Mammary epithelial cell (primary cell): ENCODE measurements at regions not wholly inside any gene's neighbourhood (a gene's known extent, or its start where the extent isn't known, plus 50 kb on each side); places are given as distances from the start of the nearest gene placed in this dataset.

Experiments used
- EZH2 ChIP-seq: IDR thresholded peaks from 2 replicates; pipeline ENCODE4 v1.6.1; 2012; ENCODE audit warnings: low read length, inconsistent platforms, borderline replicate concordance
- TF ChIP-seq, protein P1 (sequence below), 2 donors: IDR thresholded peaks in 1 of 2; conservative IDR thresholded peaks in 1 of 2; 2 replicates each; pipeline ENCODE4 v1.5.1; 2011 to 2012; ENCODE audit warnings: inconsistent platforms in 2 of 2, low read length in 2 of 2, mild to moderate bottlenecking in 2 of 2, control low read depth in 1 of 2, low read depth in 1 of 2; ENCODE audit not compliant: insufficient read depth in 1 of 2; ENCODE audit errors: extremely low read depth in 1 of 2

DNA sequence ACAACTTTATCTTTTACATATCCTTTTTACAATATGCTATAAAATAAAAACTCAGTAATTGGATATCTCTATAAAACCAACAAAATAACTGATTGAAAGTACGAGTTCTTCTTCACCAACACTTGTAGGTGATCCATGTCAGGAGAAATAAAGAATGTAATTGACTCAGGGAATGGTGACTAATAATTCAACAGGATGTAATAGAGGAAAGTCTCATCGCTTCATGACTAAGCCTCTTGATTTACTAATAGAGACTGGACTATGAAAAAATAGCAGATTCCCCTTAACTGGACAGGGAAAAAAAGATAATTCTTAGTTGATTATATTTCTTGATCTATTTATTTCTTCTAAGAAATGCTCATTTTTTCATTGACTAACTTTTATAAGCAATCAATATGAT is 507.7 kb upstream of the PTGER4 start:
- TF ChIP-seq, protein P1, sequence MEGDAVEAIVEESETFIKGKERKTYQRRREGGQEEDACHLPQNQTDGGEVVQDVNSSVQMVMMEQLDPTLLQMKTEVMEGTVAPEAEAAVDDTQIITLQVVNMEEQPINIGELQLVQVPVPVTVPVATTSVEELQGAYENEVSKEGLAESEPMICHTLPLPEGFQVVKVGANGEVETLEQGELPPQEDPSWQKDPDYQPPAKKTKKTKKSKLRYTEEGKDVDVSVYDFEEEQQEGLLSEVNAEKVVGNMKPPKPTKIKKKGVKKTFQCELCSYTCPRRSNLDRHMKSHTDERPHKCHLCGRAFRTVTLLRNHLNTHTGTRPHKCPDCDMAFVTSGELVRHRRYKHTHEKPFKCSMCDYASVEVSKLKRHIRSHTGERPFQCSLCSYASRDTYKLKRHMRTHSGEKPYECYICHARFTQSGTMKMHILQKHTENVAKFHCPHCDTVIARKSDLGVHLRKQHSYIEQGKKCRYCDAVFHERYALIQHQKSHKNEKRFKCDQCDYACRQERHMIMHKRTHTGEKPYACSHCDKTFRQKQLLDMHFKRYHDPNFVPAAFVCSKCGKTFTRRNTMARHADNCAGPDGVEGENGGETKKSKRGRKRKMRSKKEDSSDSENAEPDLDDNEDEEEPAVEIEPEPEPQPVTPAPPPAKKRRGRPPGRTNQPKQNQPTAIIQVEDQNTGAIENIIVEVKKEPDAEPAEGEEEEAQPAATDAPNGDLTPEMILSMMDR (conservative IDR thresholded peaks at IDR 0.05 in 1 of 2, IDR thresholded peaks at IDR 0.05 in 1 of 2; ENCODE audit: extremely low read depth in 1 of 2, insufficient read depth in 1 of 2, low read depth in 1 of 2, low read length in 2 of 2) = no peak
- no peak for TF ChIP-seq EZH2
